SK-N-DZ (cell line): ENCODE measurements at regions not wholly inside any gene's neighbourhood (a gene's known extent, or its start where the extent isn't known, plus 50 kb on each side); places are given as distances from the start of the nearest gene placed in this dataset.
"Not testable (repeated sequence)": the region's sequence is repeated elsewhere in the genome, so short reads cannot be mapped to it uniquely, and the experiment has no call there.

Experiments used
- DNase-seq: peaks from one replicate; pipeline ENCODE4 v3.0.0-alpha.2; 2015; ENCODE audit warnings: low spot score

DNA sequence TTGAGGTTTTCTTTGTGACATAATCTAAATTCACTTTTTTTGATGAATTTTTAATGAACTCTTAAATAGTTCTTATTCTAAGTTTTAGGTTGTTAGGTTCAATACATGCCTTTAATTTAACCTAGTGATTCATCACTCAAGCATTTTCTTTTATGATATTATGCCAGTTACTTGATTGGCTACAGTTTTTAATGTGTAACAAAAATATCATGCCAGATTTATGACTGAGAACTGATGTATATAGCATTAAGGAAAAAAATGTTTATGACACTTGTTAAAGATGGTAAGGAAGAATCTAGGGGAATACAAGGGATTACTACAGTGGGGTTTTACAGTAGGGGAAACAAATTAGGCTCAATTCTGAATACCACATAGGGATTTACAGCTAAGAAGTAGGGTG lies 103.1 kb downstream of the VGLL3 start:
- no peak for DNase-seq

DNA sequence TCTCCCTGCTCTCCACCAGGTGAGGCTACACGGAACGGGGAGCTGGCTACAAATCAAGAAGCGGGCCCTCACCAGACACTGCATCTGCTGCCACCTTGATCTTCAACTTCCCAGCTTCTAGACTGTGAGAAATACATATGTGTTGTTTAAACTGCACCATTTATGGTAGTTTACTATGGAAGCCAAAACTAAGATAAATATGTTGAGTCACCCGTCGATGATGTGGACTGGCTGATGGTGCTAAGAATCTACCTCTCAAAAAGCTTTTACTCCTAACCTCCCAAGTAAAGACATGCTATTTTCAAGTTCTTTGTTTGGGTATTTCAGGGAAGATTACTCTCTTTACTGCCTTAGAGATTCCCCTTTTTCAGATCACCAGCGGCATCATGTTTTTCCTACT lies 110.9 kb downstream of the VGLL3 start:
- DNase-seq, result no peak

DNA sequence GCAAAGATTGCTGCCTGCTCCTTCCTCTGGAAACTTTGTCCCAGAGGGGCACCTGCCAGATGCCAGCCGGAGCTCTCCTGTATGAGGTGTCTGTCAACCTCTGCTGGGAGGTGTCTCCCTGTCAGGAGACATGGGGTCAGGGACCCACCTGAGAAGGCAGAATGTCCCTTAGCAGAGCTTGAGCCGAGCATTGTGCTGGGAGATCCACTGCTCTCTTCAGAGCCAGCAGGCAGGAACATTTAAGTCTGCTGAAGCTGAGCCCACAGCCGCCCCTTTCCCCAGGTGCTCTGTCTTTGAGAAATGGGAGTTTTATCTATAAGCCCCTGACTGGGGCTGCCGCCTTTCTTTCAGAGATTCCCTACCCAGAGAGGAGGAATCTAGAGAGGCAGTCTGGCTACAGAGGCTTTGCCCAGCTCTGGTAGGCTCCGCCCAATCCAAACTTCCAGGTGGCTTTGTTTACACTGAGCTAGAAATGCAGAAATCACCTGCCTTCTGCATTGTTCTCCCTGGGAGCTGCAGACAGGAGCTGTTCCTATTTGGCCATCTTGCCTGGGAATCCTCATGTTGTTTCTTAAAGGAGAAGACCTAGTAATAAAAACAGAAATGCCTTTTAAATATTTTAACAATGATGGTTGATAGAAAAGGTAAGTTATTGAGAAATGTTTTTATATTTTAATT lies 114.3 kb downstream of the VGLL3 start:
- DNase-seq, result not testable (repeated sequence)

DNA sequence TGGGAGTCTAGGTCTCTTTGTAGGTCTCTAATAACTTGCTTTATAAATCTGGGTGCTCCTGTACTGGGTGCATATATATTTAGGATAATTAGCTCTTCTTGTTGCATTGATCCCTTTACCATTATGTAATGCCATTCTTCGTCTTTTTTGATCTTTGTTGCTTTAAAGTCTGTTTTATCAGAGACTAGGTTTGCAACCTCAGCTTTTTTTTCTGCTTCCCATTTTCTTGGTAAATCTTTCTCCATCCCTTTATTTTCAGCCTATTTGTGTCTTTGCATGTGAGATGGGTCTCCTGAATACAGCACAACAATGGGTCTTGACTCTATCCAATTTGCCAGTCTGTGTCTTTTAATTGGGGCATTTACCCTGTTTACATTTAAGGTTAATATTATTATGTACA lies 116.2 kb downstream of the VGLL3 start:
- not testable (repeated sequence) for DNase-seq

DNA sequence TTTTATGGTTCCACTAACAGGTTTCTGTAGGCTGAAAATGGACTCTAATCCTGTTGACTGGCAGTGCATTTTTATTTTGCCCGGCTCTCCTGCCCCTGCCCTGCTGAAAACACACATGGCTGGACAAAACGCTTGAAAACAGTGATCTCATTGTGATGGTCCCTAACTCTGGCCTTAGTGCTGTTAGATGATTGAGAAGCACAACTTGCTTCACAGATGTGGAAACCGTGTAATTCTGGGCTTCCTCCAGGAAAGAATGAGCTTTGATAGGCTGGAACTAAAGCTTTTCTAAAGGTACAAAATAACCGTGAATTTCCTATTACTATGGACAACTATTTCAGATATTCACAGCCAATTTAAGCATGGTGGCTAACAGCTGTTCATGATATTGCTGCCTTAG lies 121.4 kb downstream of the VGLL3 start:
- no peak for DNase-seq

DNA sequence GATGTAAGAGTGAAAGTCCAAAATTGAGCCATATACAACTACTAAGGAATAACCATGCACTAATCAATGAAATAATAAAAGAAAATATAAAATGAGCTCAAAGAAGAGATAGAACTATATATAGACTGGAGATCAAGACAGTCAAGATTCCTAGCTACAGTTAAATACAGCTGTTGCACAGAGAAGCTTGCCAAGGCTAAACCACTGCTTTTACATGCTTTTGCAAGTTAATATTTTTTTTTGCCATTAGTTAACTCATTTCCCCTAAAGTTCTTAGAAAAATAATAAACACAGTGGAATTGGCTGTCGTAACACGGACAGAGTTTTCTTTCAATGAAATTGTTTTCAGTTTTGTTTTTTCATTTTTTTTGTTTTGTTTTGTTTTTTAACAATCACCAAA lies 123.0 kb downstream of the VGLL3 start:
- no peak for DNase-seq

DNA sequence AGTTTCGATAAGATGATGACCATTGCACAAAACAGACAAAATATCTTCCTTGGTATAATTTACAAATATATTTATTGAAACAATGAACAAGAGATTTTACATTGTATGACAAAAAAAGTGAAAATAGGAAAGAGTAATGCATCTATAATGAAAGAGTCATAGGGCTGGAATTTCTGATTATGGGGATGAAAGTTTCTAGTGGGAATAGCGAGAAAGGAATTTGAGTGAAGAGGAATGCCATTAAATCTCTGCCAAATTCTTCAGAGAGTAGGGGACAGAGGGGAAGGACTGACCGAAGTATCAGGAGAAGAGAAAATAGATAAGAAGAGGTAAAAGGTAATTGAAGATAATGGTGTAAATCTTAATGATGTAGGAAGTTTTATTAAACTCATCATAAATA lies 125.4 kb downstream of the VGLL3 start:
- DNase-seq, result no peak

DNA sequence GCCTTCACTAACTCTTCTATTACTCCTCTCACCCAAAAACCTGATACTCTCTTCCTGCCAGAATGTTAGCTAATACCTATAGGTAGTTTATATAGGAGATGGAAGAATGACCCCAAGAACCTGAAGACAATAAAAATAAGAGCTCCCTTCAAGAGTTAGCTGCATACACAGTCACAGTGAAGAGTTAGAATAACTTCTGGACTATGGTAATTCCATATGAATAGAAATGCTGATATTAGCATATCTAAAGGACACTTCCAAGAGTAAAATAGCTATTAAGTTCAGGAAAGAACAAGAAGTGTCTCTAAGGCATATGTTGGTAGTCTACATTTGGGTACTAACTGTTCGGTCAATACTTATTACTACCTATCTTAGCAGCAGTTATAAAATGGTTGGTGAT lies 134.2 kb downstream of the VGLL3 start:
- no peak for DNase-seq

DNA sequence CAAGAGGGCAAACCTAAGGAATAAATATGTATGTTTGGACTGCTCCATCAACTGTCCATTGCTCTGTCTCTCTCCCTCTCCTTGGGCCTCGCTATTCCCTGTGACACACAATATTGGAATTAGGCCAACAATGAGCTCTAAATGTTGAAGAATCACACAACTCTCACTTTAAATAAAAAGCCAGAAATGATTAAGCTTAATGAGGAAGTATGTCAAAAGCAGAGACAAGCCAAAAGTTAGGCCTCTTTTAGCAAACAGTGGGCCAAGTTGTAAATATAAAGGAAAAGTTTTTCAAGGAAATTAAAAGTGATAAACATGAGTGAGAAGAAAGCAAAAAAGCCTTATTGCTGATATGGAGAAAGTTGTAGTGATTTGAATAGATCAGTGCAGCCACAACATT lies 141.0 kb downstream of the VGLL3 start:
- no peak for DNase-seq

DNA sequence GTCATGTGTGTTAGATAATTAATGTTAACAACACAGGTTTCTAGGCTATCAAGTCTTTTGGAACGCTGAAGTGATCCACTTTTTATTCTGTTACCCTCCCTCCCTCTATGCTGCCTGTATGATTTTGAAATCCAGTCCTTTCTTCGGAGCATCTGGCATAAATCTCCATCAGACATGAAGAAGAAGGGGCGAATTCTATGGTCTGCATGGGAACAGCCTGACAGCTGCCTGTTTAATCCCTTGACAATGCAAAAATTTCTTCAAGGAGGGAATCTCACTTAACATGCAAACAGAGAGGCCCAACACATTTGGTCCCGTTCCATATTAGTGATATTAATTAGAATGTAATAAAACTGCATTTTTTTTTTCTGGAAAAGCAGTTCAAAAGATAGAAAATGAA lies 145.2 kb downstream of the VGLL3 start:
- no peak for DNase-seq

DNA sequence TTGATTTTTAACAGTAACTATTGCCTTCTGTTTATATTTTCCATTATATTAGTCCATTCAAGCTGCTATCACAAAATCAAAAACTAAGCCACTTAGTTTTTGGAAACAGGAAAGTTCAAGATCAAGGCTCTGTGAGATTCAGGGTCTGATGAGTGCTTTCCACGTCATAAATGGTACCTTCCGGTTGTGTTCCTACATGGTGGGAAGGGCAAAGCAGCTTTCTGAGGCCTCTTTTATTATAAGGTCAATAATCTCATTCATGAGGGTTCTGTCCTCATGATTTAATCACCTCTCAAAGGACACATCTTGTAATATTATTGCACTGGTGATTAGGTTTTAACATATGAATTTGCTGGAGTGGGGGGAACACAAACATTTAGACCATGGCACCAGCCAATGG lies 152.0 kb downstream of the VGLL3 start:
- no peak for DNase-seq

DNA sequence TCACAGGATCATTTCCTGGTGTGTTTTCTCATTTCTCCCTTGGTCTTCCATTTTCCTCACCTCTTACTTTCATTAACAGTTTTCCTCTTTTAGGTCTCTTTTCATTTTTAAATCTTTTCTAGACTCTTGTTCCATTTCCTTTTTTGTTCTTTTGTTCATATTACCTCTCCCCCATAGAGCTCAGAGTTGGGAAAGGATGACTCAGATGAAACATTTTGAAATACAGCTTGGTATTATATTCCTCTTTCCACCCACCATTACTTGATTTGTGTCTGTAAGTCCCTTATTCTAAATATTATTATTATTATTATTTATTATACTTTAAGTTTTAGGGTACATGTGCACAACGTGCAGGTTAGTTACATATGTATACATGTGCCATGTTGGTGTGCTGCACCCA lies 153.1 kb downstream of the VGLL3 start:
- no peak for DNase-seq

DNA sequence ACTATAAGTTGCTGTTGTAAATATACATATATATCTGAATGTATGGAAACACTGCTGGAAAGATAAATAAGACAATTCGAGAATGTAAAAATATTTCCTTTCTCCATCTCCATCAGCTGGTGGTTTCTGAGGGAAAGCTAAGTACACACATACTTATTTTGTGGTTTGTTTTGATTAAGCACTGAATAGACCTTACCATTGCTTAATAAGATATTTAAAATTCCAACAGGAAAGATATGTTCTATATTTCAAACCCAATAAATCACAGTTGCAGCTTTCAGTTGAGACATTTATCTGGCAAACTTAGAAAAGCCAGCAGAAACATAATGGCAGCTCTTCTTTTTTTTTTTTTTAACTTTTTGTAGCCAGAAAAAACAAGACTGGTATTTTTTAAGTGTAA lies 160.4 kb downstream of the VGLL3 start:
- no peak for DNase-seq

DNA sequence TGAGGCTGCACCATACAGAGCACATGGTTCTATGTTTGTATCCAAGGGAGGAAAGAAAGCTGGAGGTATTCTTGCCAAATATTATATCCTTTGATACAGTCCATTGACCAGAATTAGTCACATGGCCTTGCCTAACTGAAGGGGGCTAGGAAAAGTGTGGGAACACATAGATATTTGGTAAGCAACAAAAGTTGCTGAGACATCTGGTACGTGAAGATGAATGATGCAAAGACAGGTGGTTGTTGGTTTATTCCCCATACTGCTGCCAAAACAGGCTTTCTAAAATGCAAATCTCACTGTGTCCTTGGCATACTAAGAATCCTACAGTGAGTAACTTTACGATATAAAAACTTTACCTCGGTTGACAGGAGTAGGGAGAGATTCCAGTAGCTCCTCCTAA lies 162.2 kb downstream of the VGLL3 start:
- no peak for DNase-seq

DNA sequence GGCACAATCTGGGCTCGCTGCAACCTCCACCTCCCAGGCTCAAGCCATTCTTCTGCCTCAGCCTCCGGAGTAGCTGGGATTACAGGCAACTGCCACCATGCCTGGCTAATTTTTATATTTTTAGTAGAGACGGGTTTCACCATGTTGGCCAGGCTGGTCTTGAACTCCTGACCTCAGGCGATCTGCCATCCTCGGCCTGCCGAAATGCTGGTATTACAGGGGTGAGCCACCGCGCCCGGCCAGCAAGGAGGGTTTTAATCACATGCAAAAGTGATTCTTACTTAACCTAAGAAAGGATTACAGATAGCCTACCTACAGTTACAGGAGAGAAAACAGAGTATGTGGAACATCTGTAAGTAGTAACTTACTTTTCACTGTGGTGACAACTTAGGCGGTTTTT lies 163.4 kb downstream of the VGLL3 start:
- not testable (repeated sequence) for DNase-seq

DNA sequence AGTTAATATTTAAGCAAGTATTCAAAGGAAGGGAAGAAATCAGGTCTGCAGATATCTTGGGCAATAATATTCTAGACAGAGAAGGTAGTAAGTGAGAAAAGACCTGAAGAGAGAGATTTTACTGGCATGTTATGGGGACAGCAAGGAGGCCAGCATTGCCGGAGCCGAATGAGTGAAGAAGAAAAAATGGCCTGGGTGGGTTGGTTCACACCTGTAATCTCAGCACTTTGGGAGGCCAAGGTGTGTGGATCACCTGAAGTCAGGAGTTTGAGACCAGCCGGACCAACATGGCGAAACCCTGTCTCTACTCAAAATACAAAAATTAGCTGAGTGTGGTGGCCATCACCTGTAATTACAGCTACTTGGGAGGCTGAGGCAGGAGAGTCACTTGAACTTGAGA lies 164.7 kb downstream of the VGLL3 start:
- DNase-seq, result no peak

DNA sequence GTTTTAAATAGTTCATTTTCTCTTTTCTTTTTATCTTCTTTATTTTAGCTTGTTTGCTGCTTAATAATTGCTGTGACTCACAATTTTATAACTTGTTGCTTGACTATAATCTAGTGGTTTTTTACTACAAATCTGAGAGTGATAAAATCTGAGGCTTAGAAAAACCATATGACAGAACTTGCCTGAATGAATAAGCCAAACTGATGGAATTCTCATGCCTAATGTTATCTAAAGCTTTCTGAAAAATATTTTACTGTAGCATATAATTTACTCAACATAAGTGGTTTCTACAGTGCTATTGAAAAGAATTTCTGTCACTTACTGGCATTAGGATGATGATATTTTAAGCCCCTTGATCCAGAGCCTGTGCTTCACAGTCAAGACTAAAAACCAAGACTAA lies 175.1 kb downstream of the VGLL3 start:
- DNase-seq, result no peak

DNA sequence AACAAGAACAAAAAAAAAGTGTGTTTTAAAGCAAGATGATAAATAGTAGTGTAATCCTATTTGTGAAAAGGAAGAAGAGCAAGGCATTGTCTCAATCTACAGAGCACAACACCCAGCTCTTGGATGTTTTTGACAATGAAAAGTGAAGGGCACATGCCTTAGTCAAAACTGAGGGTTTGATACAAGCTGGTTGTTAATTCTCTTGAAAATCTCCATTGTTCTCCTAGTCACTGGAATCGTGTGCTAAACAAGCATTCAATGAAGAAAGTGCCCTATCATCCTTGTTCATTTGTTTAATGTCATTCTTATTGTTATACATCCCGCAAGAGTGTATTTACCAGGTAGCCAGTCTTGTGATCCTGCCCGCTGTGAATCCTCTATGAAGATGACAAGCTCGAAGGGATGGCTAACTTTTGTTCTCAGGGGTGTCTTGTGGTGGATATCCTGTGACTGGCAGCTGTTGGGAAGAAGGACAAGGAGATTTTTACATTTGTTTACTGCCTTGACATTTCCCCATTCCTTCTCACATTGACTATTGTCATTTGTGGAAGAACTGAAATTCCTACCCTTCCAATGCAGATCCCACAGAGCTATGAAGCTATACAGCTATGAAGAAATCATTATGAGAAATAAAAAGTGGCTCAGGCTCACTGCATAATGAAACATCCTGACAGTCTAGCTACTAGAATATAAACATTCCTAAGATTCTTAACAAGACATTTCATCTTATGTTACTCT lies 175.9 kb downstream of the VGLL3 start:
- DNase-seq, result no peak

DNA sequence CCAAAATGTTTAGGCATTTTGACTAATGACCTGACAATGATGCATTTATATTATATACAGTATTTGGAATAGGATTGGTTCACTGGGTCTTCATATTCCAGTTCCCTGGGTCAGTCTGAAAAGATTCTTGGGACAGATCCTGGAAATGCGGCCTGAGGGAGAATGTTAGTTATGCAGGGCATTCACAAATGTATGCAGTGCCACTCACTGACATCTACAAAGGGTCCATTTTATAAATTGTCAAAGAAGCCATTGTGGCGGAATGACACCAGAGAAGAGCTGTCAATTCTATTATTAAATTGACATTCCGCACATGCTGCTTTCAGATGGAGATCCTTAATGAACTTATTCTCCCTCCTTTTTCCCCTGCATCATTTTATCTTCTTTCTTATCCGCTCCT lies 176.6 kb downstream of the VGLL3 start:
- no peak for DNase-seq

DNA sequence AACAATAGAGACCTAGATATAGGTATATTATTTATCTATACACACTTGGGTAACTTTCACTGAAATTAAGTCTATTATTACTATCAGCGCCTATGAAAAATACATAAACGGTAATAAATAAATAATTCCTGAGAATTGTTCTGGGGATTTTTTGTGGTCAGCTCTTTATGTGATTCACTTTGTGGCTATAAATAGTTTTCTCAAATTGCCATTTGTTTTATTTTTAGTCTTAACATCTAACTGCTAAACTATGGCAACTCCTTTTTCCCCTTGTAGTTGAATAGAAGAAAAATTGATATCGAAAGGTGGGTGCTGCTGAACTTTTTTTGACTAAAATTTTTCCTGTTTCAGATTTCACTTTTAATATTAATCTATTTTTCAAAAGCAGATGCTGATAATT lies 189.0 kb downstream of the VGLL3 start:
- DNase-seq, result no peak

DNA sequence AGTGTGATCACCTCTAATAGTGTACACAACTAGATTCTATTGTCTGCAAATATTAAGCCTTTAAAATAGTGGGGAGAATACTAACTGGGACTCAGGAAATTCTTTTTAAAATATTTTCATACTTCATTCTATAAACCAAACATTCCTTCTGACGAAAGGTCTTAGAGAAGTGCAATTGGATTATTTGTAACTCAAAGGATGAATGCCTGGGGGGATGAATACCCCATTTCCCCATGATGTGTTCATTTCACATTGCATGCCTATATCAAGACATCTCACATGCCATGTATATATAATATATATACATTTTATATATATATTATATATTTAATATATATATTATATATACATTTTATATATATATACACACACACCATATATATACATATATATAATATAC lies 189.9 kb downstream of the VGLL3 start:
- DNase-seq, result no peak

DNA sequence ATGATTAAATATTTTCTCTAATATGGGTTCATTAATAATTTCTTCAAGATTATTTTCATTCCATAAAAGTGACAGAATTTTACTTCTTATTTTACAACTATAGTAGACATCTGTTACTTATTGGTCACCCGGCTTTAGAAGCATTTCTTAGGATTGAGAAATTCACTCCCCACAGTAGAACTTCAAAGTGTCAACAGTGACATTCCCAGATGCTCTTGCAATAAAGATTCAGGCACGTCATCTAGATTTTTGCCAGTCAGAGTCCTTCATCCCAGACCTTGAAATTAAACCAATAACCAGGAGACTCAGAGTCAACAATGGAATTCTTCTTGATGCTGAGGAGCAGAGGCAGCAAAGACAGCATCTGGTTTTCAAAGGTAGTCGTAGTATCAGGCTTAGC lies 190.8 kb downstream of the VGLL3 start:
- no peak for DNase-seq

DNA sequence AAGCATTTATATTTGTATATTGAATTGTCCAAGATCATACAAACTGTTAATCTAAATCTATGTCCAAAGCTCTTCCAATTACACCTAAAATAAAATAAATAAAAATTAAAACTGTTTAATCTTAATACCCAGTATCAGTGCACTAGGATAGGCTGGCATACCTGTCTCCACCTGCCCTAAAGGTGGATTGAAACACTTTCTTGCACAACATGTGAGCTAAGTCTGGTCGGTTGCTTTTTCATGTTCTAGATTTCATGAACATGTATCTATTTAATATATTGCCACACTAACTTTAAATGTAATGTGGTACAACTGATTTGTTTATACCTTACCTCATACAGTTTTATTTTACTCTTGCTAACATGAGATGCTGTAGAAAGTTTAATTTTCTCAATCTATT lies 193.0 kb downstream of the VGLL3 start:
- no peak for DNase-seq
